ENCODE measurements at regions not wholly inside any gene's neighbourhood (a gene's known extent, or its start where the extent isn't known, plus 50 kb on each side); places are given as distances from the start of the nearest gene placed in this dataset.

- Histone ChIP-seq H3K36me3 (no peaks in the 10 kb centered on the region), H3K9me3 (no peaks in the 10 kb centered on the region), H3K4me3 (no peak overlapping the region), H3K27ac (no peak overlapping the region), H3K27me3 (no peaks in the 10 kb centered on the region), H3K4me1 (no peaks in the 10 kb centered on the region)
- no peak for ATAC-seq
- WGBS, 2 donors, result 85 to 87% methylated on average over 12 of the region's 12 CpGs
- intact Hi-C loops (cut with DNase I), result no loop called here
- FAIRE-seq, result no peak
- no peak for TF ChIP-seq CTCF (IDR thresholded peaks at IDR 0.05)
- DNase-seq, result no peak
These were observed 454.2 kb upstream of the CLINT1 start for GRCh38 chr5:158313027-158313732.

- WGBS, 2 donors, result 74 to 75% methylated on average over 6 of the region's 6 CpGs
- no peaks in the 10 kb centered on the region for H3K36me3 ChIP-seq
- DNase-seq, result no peak
- no peak overlapping the region for H3K4me3 ChIP-seq
- no peak overlapping the region for H3K27ac ChIP-seq
- ATAC-seq, result no peak
- H3K9me3 ChIP-seq, result no peaks in the 10 kb centered on the region
- intact Hi-C loops (cut with DNase I), result no loop called here
- FAIRE-seq, result no peak
- no peaks in the 10 kb centered on the region for H3K27me3 ChIP-seq
- H3K4me1 ChIP-seq, result no peaks in the 10 kb centered on the region
- no peak for TF ChIP-seq CTCF (IDR thresholded peaks at IDR 0.05)
These were observed 450.3 kb upstream of the CLINT1 start for GRCh38 chr5:158309088-158309807.

GRCh38 chr5:158308429-158309025, 449.6 kb upstream of the CLINT1 start:
- no peak for ATAC-seq
- WGBS, 2 donors, result 75 to 87% methylated on average over 6 of the region's 6 CpGs

GRCh38 chr5:158305861-158306260, 446.9 kb upstream of the CLINT1 start:
- no peak for FAIRE-seq
- WGBS, 2 donors, result 36 to 49% methylated on average over 1 of the region's 1 CpG

More at GRCh38 chr5:158308429-158309025, 449.6 kb upstream of the CLINT1 start:
- TF ChIP-seq CTCF (IDR thresholded peaks at IDR 0.05), result no peak
- Histone ChIP-seq H3K4me3 (no peak overlapping the region), H3K27ac (no peak overlapping the region), H3K4me1 (no peaks in the 10 kb centered on the region), H3K27me3 (no peaks in the 10 kb centered on the region), H3K9me3 (no peaks in the 10 kb centered on the region), H3K36me3 (no peaks in the 10 kb centered on the region)
- DNase-seq (no peak), FAIRE-seq (no peak)
- intact Hi-C loops (cut with DNase I), result no loop called here

More at GRCh38 chr5:158305861-158306260, 446.9 kb upstream of the CLINT1 start:
- no peak for DNase-seq
- no peaks in the 10 kb centered on the region for H3K36me3 ChIP-seq
- no peak overlapping the region for H3K4me3 ChIP-seq
- peak in 1 of 4 donors; percentile 47 for ATAC-seq
- no peak for TF ChIP-seq CTCF (IDR thresholded peaks at IDR 0.05)
- intact Hi-C loops (cut with DNase I), result no loop called here
- H3K27ac ChIP-seq, result no peak overlapping the region
- H3K4me1 ChIP-seq, result no peaks in the 10 kb centered on the region
- no peaks in the 10 kb centered on the region for H3K27me3 ChIP-seq
- H3K9me3 ChIP-seq, result no peaks in the 10 kb centered on the region

Data from pancreas (tissue), 10 donors.